IPS-11a (cell line): ENCODE measurements at regions not wholly inside any gene's neighbourhood (a gene's known extent, or its start where the extent isn't known, plus 50 kb on each side); places are given as distances from the start of the nearest gene placed in this dataset.

Experiments
- H3K4me3 ChIP-seq: one replicate; pipeline ENCODE4 v1.5.1; 2013; ENCODE audit warnings: low read depth, low read length, control low read depth

GRCh38 chr1:217214551-217214950 lies 416.3 kb downstream of the GPATCH2 start:
- H3K4me3 ChIP-seq: no peak overlapping the region

GRCh38 chr1:217211486-217211885 lies 419.4 kb downstream of the GPATCH2 start:
- no peak overlapping the region for H3K4me3 ChIP-seq

GRCh38 chr1:217205578-217205977 lies 425.3 kb downstream of the GPATCH2 start:
- no peak overlapping the region for H3K4me3 ChIP-seq

GRCh38 chr1:217196616-217197015 lies 434.3 kb downstream of the GPATCH2 start:
- no peak overlapping the region for H3K4me3 ChIP-seq

- no peak overlapping the region for H3K4me3 ChIP-seq
These were observed 437.7 kb downstream of the GPATCH2 start for GRCh38 chr1:217193151-217193550.

GRCh38 chr1:217191441-217191840 lies 439.4 kb downstream of the GPATCH2 start:
- no peak overlapping the region for H3K4me3 ChIP-seq

- H3K4me3 ChIP-seq: no peak overlapping the region
These were observed 440.5 kb downstream of the GPATCH2 start for GRCh38 chr1:217190359-217190758.

GRCh38 chr1:217189362-217189761 lies 441.5 kb downstream of the GPATCH2 start:
- H3K4me3 ChIP-seq: no peak overlapping the region

GRCh38 chr1:217188280-217189237 lies 442.3 kb downstream of the GPATCH2 start:
- no peak overlapping the region for H3K4me3 ChIP-seq

- no peak overlapping the region for H3K4me3 ChIP-seq
These were observed 444.2 kb downstream of the GPATCH2 start for GRCh38 chr1:217186664-217187063.

GRCh38 chr1:217184854-217185253 lies 446.0 kb downstream of the GPATCH2 start:
- H3K4me3 ChIP-seq: no peak overlapping the region

GRCh38 chr1:217182992-217183391 lies 447.9 kb downstream of the GPATCH2 start:
- H3K4me3 ChIP-seq: no peak overlapping the region

- no peak overlapping the region for H3K4me3 ChIP-seq
These were observed 449.1 kb downstream of the GPATCH2 start for GRCh38 chr1:217181756-217182155.

GRCh38 chr1:217181176-217181746 lies 449.6 kb downstream of the GPATCH2 start:
- H3K4me3 ChIP-seq: no peak overlapping the region

- no peak overlapping the region for H3K4me3 ChIP-seq
These were observed 450.4 kb downstream of the GPATCH2 start for GRCh38 chr1:217180443-217180842.

GRCh38 chr1:217164403-217164802 lies 441.2 kb upstream of the ESRRG start:
- no peak overlapping the region for H3K4me3 ChIP-seq

- H3K4me3 ChIP-seq: no peak overlapping the region
These were observed 430.1 kb upstream of the ESRRG start for GRCh38 chr1:217153361-217153760.

GRCh38 chr1:217150366-217150765 lies 427.1 kb upstream of the ESRRG start:
- no peak overlapping the region for H3K4me3 ChIP-seq

GRCh38 chr1:217149791-217150190 lies 426.6 kb upstream of the ESRRG start:
- no peak overlapping the region for H3K4me3 ChIP-seq

- no peak overlapping the region for H3K4me3 ChIP-seq
These were observed 418.5 kb upstream of the ESRRG start for GRCh38 chr1:217141711-217142110.

GRCh38 chr1:217140041-217140901 lies 417.0 kb upstream of the ESRRG start:
- H3K4me3 ChIP-seq: no peak overlapping the region
